Tibial artery (tissue), 4 donors: ENCODE measurements at regions not wholly inside any gene's neighbourhood (a gene's known extent, or its start where the extent isn't known, plus 50 kb on each side); places are given as distances from the start of the nearest gene placed in this dataset.

Experiments used
- DNase-seq, 2 donors: peaks; one replicate each; pipeline ENCODE4 v3.0.0-alpha.2; 2019
- H3K27ac ChIP-seq, 2 donors: fragments of 200-600 bp; sonication (generic) in 1 of 2; 1 replicate in 1 of 2; 2 replicates in 1 of 2; pipeline ENCODE4 v1.5.1; 2018 to 2019; ENCODE audit warnings: mild to moderate bottlenecking in 1 of 2
- H3K27me3 ChIP-seq, 2 donors: fragments of 200-600 bp; sonication (generic) in 1 of 2; one replicate each; pipeline versions ENCODE4 v1.5.1 to v1.6.0; 2016 to 2019
- H3K36me3 ChIP-seq, 3 donors: fragments of 200-600 bp; sonication (generic) in 2 of 3; one replicate each; pipeline ENCODE4 v1.5.1; 2016 to 2019; ENCODE audit warnings: mild to moderate bottlenecking in 2 of 3
- H3K4me1 ChIP-seq, 4 donors: fragments of 200-600 bp; sonication (generic) in 2 of 4; 1 replicate in 3 of 4; 2 replicates in 1 of 4; pipeline ENCODE4 v1.5.1; 2016 to 2019
- H3K4me3 ChIP-seq, 2 donors: fragments of 200-600 bp; sonication (generic) in 1 of 2; 1 replicate in 1 of 2; 2 replicates in 1 of 2; pipeline ENCODE4 v1.5.1; 2018 to 2019; ENCODE audit warnings: mild to moderate bottlenecking in 2 of 2
- H3K9me3 ChIP-seq, 3 donors: fragments of 200-600 bp; sonication (generic) in 1 of 3; one replicate each; pipeline ENCODE4 v1.5.1; 2016 to 2019
- CTCF ChIP-seq, 2 experiments: fragments of 200-600 bp in 1 of 2; fragments of 450-650 bp in 1 of 2; IDR thresholded peaks; one replicate each; pipeline ENCODE4 v1.5.1; 2017 to 2019; ENCODE audit warnings: antibody characterized with exemption in 2 of 2, mild to moderate bottlenecking in 1 of 2, moderate library complexity in 1 of 2
- intact Hi-C: fragments of 100-400 bp; cut with DNase I; formaldehyde crosslinking; loops from one replicate; pipeline ENCODE4 v1.15.0; 2023; ENCODE audit warnings: low total_unique reads

GRCh38 chr4:110730318-110730717 lies 107.4 kb upstream of the PITX2 start:
- intact Hi-C loops = no loop called here
- no peaks in the 10 kb centered on the region for H3K27me3 ChIP-seq
- H3K9me3 ChIP-seq = no peaks in the 10 kb centered on the region
- H3K36me3 ChIP-seq = no peaks in the 10 kb centered on the region
- no peak overlapping the region for H3K4me3 ChIP-seq
- DNase-seq = no peak
- no peak overlapping the region for H3K27ac ChIP-seq
- TF ChIP-seq CTCF (IDR thresholded peaks at IDR 0.05) = no peak
- no peaks in the 10 kb centered on the region for H3K4me1 ChIP-seq

DNA sequence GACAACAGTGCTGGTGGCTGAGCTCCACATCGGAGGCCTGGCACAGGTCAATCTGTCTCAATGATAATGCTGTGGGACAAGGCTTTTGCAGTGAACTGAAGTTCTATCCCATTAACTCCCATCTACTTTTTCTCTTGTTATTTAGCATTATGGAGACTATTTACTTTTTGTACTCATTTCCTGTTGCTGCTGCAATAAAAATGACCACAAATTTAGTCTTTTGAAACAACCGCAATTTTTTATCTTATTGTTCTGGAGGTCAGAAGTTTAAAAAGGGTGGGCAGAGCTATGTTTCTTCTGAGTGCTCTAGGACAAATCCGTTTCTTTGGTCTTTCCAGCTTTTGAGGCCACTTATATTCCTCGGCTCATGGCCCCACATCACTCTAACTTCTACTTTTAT lies 111.0 kb upstream of the PITX2 start:
- H3K4me1 ChIP-seq = no peaks in the 10 kb centered on the region
- H3K36me3 ChIP-seq = no peaks in the 10 kb centered on the region
- H3K9me3 ChIP-seq = no peaks in the 10 kb centered on the region
- no peak for TF ChIP-seq CTCF (IDR thresholded peaks at IDR 0.05)
- no peak overlapping the region for H3K27ac ChIP-seq
- H3K27me3 ChIP-seq = no peaks in the 10 kb centered on the region
- no peak for DNase-seq
- no peak overlapping the region for H3K4me3 ChIP-seq
- intact Hi-C loops = no loop called here

DNA sequence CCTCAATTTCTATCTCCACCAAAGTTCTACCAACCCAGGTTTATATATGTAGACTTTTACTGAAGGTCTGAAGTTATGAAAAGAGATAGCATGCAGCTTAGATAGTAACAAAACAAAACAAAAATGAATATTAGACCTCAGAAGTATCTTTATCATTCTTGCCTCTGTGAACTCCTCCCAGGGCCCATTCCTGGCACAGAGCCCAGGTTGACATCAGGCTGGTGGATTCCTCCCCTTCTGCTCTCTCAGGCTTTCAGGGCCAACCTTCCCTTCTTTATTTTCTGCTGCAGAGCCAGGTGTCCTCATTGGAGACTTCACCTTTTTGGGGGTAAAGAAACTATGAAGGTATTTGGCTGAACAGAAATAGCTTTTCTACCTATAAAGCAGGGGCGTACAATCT lies 112.8 kb upstream of the PITX2 start:
- no peaks in the 10 kb centered on the region for H3K27me3 ChIP-seq
- intact Hi-C loops = no loop called here
- DNase-seq = no peak
- H3K4me1 ChIP-seq = no peaks in the 10 kb centered on the region
- H3K27ac ChIP-seq = no peak overlapping the region
- TF ChIP-seq CTCF (IDR thresholded peaks at IDR 0.05) = no peak
- no peak overlapping the region for H3K4me3 ChIP-seq
- no peaks in the 10 kb centered on the region for H3K36me3 ChIP-seq
- no peaks in the 10 kb centered on the region for H3K9me3 ChIP-seq

- Histone ChIP-seq H3K27me3 (no peaks in the 10 kb centered on the region), H3K9me3 (no peaks in the 10 kb centered on the region), H3K4me3 (no peak overlapping the region), H3K4me1 (no peaks in the 10 kb centered on the region), H3K36me3 (no peaks in the 10 kb centered on the region), H3K27ac (no peak overlapping the region)
- DNase-seq = no peak
- no peak for TF ChIP-seq CTCF (IDR thresholded peaks at IDR 0.05)
- intact Hi-C loops = no loop called here
Observed at GRCh38 chr4:110737931-110738330, 115.1 kb upstream of the PITX2 start.

DNA sequence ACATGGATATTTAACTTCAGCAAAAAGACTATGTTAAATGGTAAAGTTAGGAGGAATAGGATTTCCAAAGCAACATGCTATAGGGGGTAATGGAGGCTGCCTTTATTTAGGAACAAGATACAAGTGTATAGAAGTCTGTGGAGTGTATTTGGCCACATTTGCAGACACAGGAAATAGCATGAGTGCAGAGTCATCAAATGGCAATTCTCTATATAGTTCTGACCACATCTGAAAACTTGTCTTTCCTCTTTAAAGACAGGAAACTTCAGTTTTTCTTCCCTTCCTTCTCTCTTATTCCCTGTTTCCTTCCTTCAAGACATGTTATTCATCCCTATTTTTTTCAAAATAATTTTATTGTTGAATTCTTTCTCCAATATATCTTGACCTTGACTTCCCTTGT lies 119.3 kb upstream of the PITX2 start:
- TF ChIP-seq CTCF (IDR thresholded peaks at IDR 0.05) = no peak
- H3K36me3 ChIP-seq = no peaks in the 10 kb centered on the region
- H3K27me3 ChIP-seq = no peaks in the 10 kb centered on the region
- H3K4me3 ChIP-seq = no peak overlapping the region
- intact Hi-C loops = no loop called here
- no peaks in the 10 kb centered on the region for H3K9me3 ChIP-seq
- no peak overlapping the region for H3K27ac ChIP-seq
- no peak for DNase-seq
- no peaks in the 10 kb centered on the region for H3K4me1 ChIP-seq

- H3K4me3 ChIP-seq = no peak overlapping the region
- no peaks in the 10 kb centered on the region for H3K9me3 ChIP-seq
- no peak overlapping the region for H3K27ac ChIP-seq
- H3K4me1 ChIP-seq = no peaks in the 10 kb centered on the region
- TF ChIP-seq CTCF (IDR thresholded peaks at IDR 0.05) = no peak
- intact Hi-C loops = no loop called here
- H3K36me3 ChIP-seq = no peaks in the 10 kb centered on the region
- no peaks in the 10 kb centered on the region for H3K27me3 ChIP-seq
- DNase-seq = no peak
Observed at GRCh38 chr4:110748071-110748470, 125.2 kb upstream of the PITX2 start.
